ENCODE measurements at regions not wholly inside any gene's neighbourhood (a gene's known extent, or its start where the extent isn't known, plus 50 kb on each side); places are given as distances from the start of the nearest gene placed in this dataset.

DNA sequence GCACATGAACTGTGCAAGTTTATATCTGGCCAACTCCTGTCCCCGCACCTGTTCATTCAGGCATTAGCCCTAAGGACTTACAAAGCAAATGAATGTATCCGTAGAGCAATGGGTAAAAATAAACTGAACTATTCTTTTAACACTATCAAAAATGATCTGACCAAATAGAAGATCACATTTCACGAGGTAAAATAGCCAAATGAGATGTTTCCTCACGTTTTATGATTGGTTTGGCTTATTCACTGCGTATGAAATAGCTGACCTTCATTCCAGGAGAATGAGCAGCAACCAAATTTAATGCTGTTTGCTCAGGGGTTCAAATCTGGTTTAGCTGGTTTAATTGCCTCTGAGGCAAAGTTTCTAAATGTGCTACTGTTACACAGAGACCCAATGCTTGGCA, 216.0 kb upstream of the EEA1 start (continued):
- TF ChIP-seq, protein P1, sequence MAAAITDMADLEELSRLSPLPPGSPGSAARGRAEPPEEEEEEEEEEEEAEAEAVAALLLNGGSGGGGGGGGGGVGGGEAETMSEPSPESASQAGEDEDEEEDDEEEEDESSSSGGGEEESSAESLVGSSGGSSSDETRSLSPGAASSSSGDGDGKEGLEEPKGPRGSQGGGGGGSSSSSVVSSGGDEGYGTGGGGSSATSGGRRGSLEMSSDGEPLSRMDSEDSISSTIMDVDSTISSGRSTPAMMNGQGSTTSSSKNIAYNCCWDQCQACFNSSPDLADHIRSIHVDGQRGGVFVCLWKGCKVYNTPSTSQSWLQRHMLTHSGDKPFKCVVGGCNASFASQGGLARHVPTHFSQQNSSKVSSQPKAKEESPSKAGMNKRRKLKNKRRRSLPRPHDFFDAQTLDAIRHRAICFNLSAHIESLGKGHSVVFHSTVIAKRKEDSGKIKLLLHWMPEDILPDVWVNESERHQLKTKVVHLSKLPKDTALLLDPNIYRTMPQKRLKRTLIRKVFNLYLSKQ (tag by site-specific recombination; IDR thresholded peaks at IDR 0.05; ENCODE audit: borderline replicate concordance): no peak
- TF ChIP-seq KLF16 (tag by site-specific recombination; IDR thresholded peaks at IDR 0.05): no peak
- TF ChIP-seq, protein P2, sequence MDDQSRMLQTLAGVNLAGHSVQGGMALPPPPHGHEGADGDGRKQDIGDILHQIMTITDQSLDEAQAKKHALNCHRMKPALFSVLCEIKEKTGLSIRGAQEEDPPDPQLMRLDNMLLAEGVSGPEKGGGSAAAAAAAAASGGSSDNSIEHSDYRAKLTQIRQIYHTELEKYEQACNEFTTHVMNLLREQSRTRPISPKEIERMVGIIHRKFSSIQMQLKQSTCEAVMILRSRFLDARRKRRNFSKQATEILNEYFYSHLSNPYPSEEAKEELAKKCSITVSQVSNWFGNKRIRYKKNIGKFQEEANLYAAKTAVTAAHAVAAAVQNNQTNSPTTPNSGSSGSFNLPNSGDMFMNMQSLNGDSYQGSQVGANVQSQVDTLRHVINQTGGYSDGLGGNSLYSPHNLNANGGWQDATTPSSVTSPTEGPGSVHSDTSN (CRISPR knock-in tag; IDR thresholded peaks at IDR 0.05): no peak
- no peak for TF ChIP-seq ZFP69B (tag by site-specific recombination; IDR thresholded peaks at IDR 0.05)
- no peak for TF ChIP-seq GLI4 (tag by site-specific recombination; IDR thresholded peaks at IDR 0.05)
- TF ChIP-seq, protein P3, sequence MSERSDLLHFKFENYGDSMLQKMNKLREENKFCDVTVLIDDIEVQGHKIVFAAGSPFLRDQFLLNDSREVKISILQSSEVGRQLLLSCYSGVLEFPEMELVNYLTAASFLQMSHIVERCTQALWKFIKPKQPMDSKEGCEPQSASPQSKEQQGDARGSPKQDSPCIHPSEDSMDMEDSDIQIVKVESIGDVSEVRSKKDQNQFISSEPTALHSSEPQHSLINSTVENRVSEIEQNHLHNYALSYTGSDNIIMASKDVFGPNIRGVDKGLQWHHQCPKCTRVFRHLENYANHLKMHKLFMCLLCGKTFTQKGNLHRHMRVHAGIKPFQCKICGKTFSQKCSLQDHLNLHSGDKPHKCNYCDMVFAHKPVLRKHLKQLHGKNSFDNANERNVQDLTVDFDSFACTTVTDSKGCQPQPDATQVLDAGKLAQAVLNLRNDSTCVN (tag by site-specific recombination; optimal IDR thresholded peaks at IDR 0.05): no peak
- no peak for TF ChIP-seq SP2 (tag by site-specific recombination; IDR thresholded peaks at IDR 0.05)
- peak; percentile 78 for TF ChIP-seq OSR2 (tag by site-specific recombination; IDR thresholded peaks at IDR 0.05)
- TF ChIP-seq ZNF248 (tag by site-specific recombination; IDR thresholded peaks at IDR 0.05): no peak
- TF ChIP-seq ZNF416 (tag by site-specific recombination; IDR thresholded peaks at IDR 0.05): no peak
- TF ChIP-seq, protein P4, sequence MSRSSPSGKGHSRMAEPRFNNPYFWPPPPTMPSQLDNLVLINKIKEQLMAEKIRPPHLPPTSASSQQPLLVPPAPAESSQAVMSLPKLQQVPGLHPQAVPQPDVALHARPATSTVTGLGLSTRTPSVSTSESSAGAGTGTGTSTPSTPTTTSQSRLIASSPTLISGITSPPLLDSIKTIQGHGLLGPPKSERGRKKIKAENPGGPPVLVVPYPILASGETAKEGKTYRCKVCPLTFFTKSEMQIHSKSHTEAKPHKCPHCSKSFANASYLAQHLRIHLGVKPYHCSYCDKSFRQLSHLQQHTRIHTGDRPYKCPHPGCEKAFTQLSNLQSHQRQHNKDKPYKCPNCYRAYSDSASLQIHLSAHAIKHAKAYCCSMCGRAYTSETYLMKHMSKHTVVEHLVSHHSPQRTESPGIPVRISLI (tag by site-specific recombination; IDR thresholded peaks at IDR 0.05): no peak
- no peak for TF ChIP-seq ZNF830 (tag by site-specific recombination; IDR thresholded peaks at IDR 0.05; ENCODE audit: low read depth)
- TF ChIP-seq SETDB1 (IDR thresholded peaks at IDR 0.05; ENCODE audit: insufficient read length, low read length): no peak
- TF ChIP-seq ZNF157 (tag by site-specific recombination; IDR thresholded peaks at IDR 0.05): no peak
- TF ChIP-seq, protein P5, sequence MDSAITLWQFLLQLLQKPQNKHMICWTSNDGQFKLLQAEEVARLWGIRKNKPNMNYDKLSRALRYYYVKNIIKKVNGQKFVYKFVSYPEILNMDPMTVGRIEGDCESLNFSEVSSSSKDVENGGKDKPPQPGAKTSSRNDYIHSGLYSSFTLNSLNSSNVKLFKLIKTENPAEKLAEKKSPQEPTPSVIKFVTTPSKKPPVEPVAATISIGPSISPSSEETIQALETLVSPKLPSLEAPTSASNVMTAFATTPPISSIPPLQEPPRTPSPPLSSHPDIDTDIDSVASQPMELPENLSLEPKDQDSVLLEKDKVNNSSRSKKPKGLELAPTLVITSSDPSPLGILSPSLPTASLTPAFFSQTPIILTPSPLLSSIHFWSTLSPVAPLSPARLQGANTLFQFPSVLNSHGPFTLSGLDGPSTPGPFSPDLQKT (IDR thresholded peaks at IDR 0.05; ENCODE audit: borderline replicate concordance, low read depth, low read length): no peak
- TF ChIP-seq, protein P6, sequence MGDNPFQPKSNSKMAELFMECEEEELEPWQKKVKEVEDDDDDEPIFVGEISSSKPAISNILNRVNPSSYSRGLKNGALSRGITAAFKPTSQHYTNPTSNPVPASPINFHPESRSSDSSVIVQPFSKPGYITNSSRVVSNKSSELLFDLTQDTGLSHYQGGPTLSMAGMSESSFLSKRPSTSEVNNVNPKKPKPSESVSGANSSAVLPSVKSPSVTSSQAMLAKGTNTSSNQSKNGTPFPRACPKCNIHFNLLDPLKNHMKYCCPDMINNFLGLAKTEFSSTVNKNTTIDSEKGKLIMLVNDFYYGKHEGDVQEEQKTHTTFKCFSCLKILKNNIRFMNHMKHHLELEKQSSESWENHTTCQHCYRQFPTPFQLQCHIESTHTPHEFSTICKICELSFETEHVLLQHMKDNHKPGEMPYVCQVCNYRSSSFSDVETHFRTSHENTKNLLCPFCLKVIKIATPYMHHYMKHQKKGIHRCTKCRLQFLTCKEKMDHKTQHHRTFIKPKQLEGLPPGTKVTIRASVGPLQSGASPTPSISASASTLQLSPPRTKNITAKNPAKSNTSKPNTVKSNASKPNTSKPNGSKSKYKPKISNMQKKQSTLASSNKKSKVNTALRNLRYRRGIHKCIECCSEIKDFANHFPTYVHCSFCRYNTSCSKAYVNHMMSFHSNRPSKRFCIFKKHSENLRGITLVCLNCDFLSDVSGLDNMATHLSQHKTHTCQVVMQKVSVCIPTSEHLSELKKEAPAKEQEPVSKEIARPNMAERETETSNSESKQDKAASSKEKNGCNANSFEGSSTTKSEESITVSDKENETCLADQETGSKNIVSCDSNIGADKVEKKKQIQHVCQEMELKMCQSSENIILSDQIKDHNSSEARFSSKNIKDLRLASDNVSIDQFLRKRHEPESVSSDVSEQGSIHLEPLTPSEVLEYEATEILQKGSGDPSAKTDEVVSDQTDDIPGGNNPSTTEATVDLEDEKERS (tag by site-specific recombination; IDR thresholded peaks at IDR 0.05): no peak
- TF ChIP-seq ZNF747 (tag by site-specific recombination; IDR thresholded peaks at IDR 0.05): no peak
- TF ChIP-seq ZSCAN30 (tag by site-specific recombination; IDR thresholded peaks at IDR 0.05): no peak
- no peak for TF ChIP-seq ZNF354C (tag by site-specific recombination; IDR thresholded peaks at IDR 0.05; ENCODE audit: borderline replicate concordance, low read depth)
- no peak for TF ChIP-seq ZNF624 (tag by site-specific recombination; IDR thresholded peaks at IDR 0.05)
- TF ChIP-seq, protein P7, sequence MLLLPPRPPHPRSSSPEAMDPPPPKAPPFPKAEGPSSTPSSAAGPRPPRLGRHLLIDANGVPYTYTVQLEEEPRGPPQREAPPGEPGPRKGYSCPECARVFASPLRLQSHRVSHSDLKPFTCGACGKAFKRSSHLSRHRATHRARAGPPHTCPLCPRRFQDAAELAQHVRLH (tag by site-specific recombination; IDR thresholded peaks at IDR 0.05): 0 out of 2 replicates have a peak, but pooled peaks have one; percentile 21

Measured in HEK293 (cell line).